Neural progenitor cell (in vitro differentiated cells): ENCODE measurements at regions not wholly inside any gene's neighbourhood (a gene's known extent, or its start where the extent isn't known, plus 50 kb on each side); places are given as distances from the start of the nearest gene placed in this dataset.

ENCODE experiments used
- DNase-seq: peaks from one replicate; pipeline ENCODE4 v3.0.0-alpha.2; 2016; ENCODE audit warnings: low spot score
- H2AFZ ChIP-seq: fragments of 200-600 bp; sonication (generic); replicated peaks from 2 replicates; pipeline ENCODE4 v1.6.1; 2016; ENCODE audit warnings: antibody characterized with exemption
- H3F3A ChIP-seq: fragments of 200-600 bp; sonication (generic); 2 replicates; pipeline ENCODE4 v1.6.1; 2016; ENCODE audit warnings: antibody characterized with exemption, low read depth
- H3K27ac ChIP-seq: fragments of 200-600 bp; sonication (generic); 2 replicates; pipeline ENCODE4 v1.5.1; 2016; ENCODE audit warnings: mild to moderate bottlenecking
- H3K27me3 ChIP-seq: fragments of 200-600 bp; sonication (generic); 2 replicates; pipeline ENCODE4 v1.6.1; 2016; ENCODE audit warnings: mild to moderate bottlenecking, moderate library complexity
- H3K36me3 ChIP-seq: fragments of 200-600 bp; sonication (generic); 2 replicates; pipeline ENCODE4 v1.5.1; 2016
- H3K4me1 ChIP-seq: fragments of 200-600 bp; sonication (generic); 2 replicates; pipeline ENCODE4 v1.6.1; 2016; ENCODE audit warnings: mixed run types
- H3K4me2 ChIP-seq: fragments of 200-600 bp; sonication (generic); 2 replicates; pipeline ENCODE4 v1.6.1; 2016
- H3K4me3 ChIP-seq: fragments of 200-600 bp; sonication (generic); 2 replicates; pipeline ENCODE4 v1.5.1; 2016
- H3K79me2 ChIP-seq: fragments of 200-600 bp; sonication (generic); 2 replicates; pipeline ENCODE4 v1.6.1; 2016; ENCODE audit warnings: low read depth
- H3K9ac ChIP-seq: fragments of 200-600 bp; sonication (generic); 2 replicates; pipeline ENCODE4 v1.6.1; 2016
- H3K9me3 ChIP-seq: fragments of 200-600 bp; sonication (generic); 2 replicates; pipeline ENCODE4 v1.5.1; 2016; ENCODE audit warnings: low read depth
- H4K20me1 ChIP-seq: fragments of 200-600 bp; sonication (generic); 2 replicates; pipeline ENCODE4 v1.6.1; 2016; ENCODE audit warnings: low read depth
- H3K27ac Mint-ChIP-seq: 3 replicates; pipeline ENCODE4 v1.8.0; 2021; ENCODE audit warnings: mixed read lengths
- H3K27me3 Mint-ChIP-seq: 2 replicates; pipeline ENCODE4 v1.8.0; 2022; ENCODE audit warnings: low read depth, mild to moderate bottlenecking, inconsistent platforms, moderate library complexity, mixed read lengths; ENCODE audit not compliant: insufficient read depth
- H3K36me3 Mint-ChIP-seq: 3 replicates; pipeline ENCODE4 v1.8.0; 2021; ENCODE audit warnings: mixed read lengths
- H3K4me1 Mint-ChIP-seq: 3 replicates; pipeline ENCODE4 v1.8.0; 2021; ENCODE audit warnings: mixed read lengths
- H3K4me3 Mint-ChIP-seq: 3 replicates; pipeline ENCODE4 v1.8.0; 2021; ENCODE audit warnings: mild to moderate bottlenecking, moderate library complexity, mixed read lengths
- H3K9me3 Mint-ChIP-seq: 3 replicates; pipeline ENCODE4 v1.8.0; 2020; ENCODE audit warnings: mixed read lengths
- EZH2 ChIP-seq: fragments of 200-600 bp; sonication (generic); IDR thresholded peaks from 2 replicates; pipeline ENCODE4 v1.6.1; 2017; ENCODE audit warnings: antibody characterized with exemption, mild to moderate bottlenecking, moderate library complexity
- EZH2phosphoT487 ChIP-seq: fragments of 200-600 bp; sonication (generic); IDR thresholded peaks from 2 replicates; pipeline ENCODE4 v1.6.1; 2017; ENCODE audit warnings: antibody characterized with exemption
- TF ChIP-seq, protein P1 (sequence below): fragments of 200-600 bp; sonication (generic); IDR thresholded peaks from 2 replicates; pipeline ENCODE4 v1.5.1; 2017; ENCODE audit warnings: antibody characterized with exemption, mild to moderate bottlenecking

DNA sequence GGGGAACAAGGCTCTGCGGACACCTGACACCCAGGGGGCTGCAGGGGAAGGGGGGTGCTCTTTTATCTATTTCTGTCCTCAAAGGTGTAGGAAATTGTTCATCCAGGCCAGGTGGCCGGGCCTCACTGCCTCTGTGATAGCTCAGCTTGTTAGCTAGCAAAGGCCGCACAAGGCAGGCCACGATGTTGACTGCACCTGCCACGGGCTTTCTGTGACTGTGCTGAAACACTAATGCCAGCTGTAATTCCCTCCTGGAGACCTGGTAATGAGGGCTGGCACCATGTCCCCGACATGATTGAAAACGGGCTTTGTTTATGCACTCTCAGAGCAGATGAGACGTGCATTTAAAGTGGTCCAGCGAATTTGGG, 61.4 kb upstream of the APCDD1L start:
- Histone ChIP-seq H3K27me3 (no peaks in the 10 kb centered on the region), H4K20me1 (no peaks in the 10 kb centered on the region), H3K36me3 (no peaks in the 10 kb centered on the region), H3K27ac (no peak overlapping the region), H3K9me3 (no peaks in the 10 kb centered on the region), H3K79me2 (no peaks in the 10 kb centered on the region), H2AFZ (no peak overlapping the region), H3K4me1 (no peaks in the 10 kb centered on the region), H3K4me2 (no peak overlapping the region), H3K9ac (no peak overlapping the region), H3F3A (no peaks in the 10 kb centered on the region), H3K4me3 (no peak overlapping the region)
- no peak overlapping the region for H3K27ac Mint-ChIP-seq
- peaks cover 5% of the 10 kb centered on the region for H3K27me3 Mint-ChIP-seq
- no peaks in the 10 kb centered on the region for H3K4me1 Mint-ChIP-seq
- no peaks in the 10 kb centered on the region for H3K9me3 Mint-ChIP-seq
- TF ChIP-seq EZH2 (no peak), EZH2phosphoT487 (no peak)
- TF ChIP-seq, protein P1, sequence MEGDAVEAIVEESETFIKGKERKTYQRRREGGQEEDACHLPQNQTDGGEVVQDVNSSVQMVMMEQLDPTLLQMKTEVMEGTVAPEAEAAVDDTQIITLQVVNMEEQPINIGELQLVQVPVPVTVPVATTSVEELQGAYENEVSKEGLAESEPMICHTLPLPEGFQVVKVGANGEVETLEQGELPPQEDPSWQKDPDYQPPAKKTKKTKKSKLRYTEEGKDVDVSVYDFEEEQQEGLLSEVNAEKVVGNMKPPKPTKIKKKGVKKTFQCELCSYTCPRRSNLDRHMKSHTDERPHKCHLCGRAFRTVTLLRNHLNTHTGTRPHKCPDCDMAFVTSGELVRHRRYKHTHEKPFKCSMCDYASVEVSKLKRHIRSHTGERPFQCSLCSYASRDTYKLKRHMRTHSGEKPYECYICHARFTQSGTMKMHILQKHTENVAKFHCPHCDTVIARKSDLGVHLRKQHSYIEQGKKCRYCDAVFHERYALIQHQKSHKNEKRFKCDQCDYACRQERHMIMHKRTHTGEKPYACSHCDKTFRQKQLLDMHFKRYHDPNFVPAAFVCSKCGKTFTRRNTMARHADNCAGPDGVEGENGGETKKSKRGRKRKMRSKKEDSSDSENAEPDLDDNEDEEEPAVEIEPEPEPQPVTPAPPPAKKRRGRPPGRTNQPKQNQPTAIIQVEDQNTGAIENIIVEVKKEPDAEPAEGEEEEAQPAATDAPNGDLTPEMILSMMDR = no peak
- no peak for DNase-seq
- H3K4me3 Mint-ChIP-seq = no peak overlapping the region
- no peaks in the 10 kb centered on the region for H3K36me3 Mint-ChIP-seq

DNA sequence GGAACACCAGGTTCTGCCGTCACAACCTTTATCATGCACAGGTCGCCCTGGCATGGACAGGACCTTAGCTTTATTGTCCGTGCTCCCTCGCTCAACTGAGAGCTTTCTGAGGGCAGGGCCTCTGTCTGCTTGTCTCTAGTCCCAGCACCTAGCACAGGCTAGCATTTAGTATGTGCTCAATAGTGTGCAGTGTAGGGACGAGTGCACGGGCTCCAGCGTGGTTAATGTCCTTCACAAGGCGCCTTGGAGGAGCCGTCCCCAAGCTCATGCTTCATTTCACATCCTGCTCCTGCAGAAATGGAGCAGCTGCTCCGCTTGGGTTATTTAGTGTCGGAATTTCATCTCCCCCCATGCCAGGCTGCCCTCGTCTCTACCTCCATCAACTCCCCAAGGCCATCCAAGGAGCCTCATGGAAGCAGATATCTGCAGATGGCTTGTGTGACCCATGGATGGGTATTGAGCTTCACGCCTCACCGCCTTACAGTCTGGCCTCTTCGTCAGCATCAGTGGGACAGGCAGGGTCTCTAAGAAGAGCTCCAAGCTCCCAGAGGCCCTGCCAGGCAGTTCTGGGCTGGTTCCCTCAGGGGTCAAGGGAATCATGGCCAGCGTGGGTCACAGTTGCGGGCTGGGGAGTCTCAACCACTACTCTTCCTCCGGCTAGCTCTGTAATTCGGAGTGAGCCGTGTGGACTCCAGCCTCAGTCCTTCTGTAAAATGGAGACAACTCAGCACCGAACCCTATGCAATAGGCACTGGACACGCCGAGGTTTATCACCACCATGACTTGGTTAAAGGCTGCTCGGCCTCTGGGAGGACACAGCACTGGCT, 60.8 kb upstream of the APCDD1L start:
- no peak overlapping the region for H3K27ac Mint-ChIP-seq
- TF ChIP-seq, protein P1 = no peak
- TF ChIP-seq EZH2 (no peak), EZH2phosphoT487 (no peak)

DNA sequence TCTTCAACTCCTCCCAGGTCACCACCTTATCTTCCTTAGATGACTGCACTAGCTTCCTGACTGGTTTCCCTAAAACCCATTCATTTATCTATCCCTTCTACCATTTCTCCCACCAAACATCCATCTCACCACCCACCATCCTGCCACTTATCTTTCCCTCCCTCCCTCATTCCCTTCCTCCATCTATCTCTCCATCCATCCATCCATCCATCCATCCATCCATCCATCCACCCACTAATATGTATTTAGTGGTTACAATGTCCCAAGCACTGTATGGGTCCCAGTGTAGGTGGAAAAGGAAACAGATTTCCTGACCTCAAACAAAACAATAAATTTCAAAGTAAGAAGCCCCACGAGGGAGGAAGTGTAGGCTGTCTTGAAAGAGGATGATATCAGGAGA, 59.3 kb upstream of the APCDD1L start:
- H3K9me3 Mint-ChIP-seq = no peaks in the 10 kb centered on the region
- no peaks in the 10 kb centered on the region for H3F3A ChIP-seq
- TF ChIP-seq EZH2phosphoT487 = no peak
- TF ChIP-seq, protein P1 = no peak
- TF ChIP-seq EZH2 = no peak
- no peaks in the 10 kb centered on the region for H4K20me1 ChIP-seq
- H3K27me3 Mint-ChIP-seq = peaks cover 2% of the 10 kb centered on the region
- H3K4me1 ChIP-seq = no peaks in the 10 kb centered on the region
- no peaks in the 10 kb centered on the region for H3K27me3 ChIP-seq
- no peak overlapping the region for H3K9ac ChIP-seq
- no peak overlapping the region for H3K4me3 ChIP-seq
- no peaks in the 10 kb centered on the region for H3K36me3 Mint-ChIP-seq
- H3K27ac Mint-ChIP-seq = no peak overlapping the region
- no peak overlapping the region for H2AFZ ChIP-seq
- no peaks in the 10 kb centered on the region for H3K9me3 ChIP-seq
- H3K79me2 ChIP-seq = no peaks in the 10 kb centered on the region
- H3K4me1 Mint-ChIP-seq = no peaks in the 10 kb centered on the region
- H3K4me3 Mint-ChIP-seq = no peak overlapping the region
- H3K27ac ChIP-seq = no peak overlapping the region
- DNase-seq = no peak
- no peaks in the 10 kb centered on the region for H3K36me3 ChIP-seq
- H3K4me2 ChIP-seq = no peak overlapping the region

More for the DNA sequence above, 60.8 kb upstream of the APCDD1L start:
- Histone ChIP-seq H3K9ac (no peak overlapping the region), H3K79me2 (no peaks in the 10 kb centered on the region), H3K4me1 (no peaks in the 10 kb centered on the region), H4K20me1 (no peaks in the 10 kb centered on the region), H3K36me3 (no peaks in the 10 kb centered on the region), H2AFZ (no peak overlapping the region), H3K4me3 (no peak overlapping the region), H3F3A (no peaks in the 10 kb centered on the region), H3K27me3 (no peaks in the 10 kb centered on the region), H3K27ac (no peak overlapping the region), H3K4me2 (no peak overlapping the region), H3K9me3 (no peaks in the 10 kb centered on the region)
- Mint-ChIP-seq H3K9me3 (no peaks in the 10 kb centered on the region), H3K36me3 (no peaks in the 10 kb centered on the region), H3K27me3 (peaks cover 2% of the 10 kb centered on the region), H3K4me3 (no peak overlapping the region), H3K4me1 (no peaks in the 10 kb centered on the region)
- no peak for DNase-seq
